ENCODE measurements at regions not wholly inside any gene's neighbourhood (a gene's known extent, or its start where the extent isn't known, plus 50 kb on each side); places are given as distances from the start of the nearest gene placed in this dataset.

GRCh38 chr1:72847651-72848050 is 565.3 kb upstream of the NEGR1 start:
- no peak for FAIRE-seq
- no peak for DNase-seq (ENCODE audit: low spot score)

- no peak for FAIRE-seq
- no peak for DNase-seq (ENCODE audit: low spot score)
These were observed 564.3 kb upstream of the NEGR1 start for GRCh38 chr1:72846476-72847278.

DNA sequence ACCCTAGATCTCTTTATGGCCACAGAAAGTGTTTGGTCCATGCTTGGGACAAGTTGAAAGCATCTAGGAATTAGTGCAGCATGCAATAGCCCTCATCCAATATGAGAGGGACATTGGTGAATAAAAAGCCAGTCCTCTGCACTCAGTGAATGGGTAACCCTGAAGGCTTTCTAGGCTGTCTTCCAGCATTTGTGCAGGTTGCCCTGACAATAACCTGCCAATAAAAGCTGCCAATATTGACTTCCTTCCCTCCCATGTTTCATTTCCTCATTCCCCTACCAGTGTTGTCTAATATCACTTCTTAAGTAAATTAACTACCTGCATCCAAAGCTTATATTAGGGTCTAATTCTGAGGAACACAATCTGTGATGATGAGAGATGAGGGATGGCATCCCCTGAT is 563.6 kb upstream of the NEGR1 start:
- DNase-seq (ENCODE audit: low spot score) (no peak), FAIRE-seq (no peak)

GRCh38 chr1:72845381-72845780 is 563.0 kb upstream of the NEGR1 start:
- FAIRE-seq = no peak
- DNase-seq (ENCODE audit: low spot score) = no peak

DNA sequence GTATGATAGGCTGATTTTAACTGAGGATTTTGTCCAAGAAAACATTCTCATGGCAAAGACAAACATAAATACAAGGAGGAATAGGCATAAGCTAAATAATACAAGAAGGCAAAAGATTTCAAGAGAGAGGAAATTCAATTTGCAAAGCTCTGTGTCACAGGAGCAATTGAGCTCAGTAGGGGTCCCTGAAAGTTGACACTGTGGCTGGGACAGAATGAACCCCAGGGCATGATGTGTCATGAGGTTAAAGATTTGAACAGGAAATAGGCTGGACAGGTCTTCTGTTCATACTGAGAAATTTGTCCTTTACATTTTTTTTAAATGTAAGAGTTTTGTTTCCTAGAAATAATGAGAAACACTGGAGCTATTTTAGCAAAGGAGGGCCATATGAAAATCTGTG is 555.4 kb upstream of the NEGR1 start:
- FAIRE-seq (no peak), DNase-seq (ENCODE audit: low spot score) (no peak)

DNA sequence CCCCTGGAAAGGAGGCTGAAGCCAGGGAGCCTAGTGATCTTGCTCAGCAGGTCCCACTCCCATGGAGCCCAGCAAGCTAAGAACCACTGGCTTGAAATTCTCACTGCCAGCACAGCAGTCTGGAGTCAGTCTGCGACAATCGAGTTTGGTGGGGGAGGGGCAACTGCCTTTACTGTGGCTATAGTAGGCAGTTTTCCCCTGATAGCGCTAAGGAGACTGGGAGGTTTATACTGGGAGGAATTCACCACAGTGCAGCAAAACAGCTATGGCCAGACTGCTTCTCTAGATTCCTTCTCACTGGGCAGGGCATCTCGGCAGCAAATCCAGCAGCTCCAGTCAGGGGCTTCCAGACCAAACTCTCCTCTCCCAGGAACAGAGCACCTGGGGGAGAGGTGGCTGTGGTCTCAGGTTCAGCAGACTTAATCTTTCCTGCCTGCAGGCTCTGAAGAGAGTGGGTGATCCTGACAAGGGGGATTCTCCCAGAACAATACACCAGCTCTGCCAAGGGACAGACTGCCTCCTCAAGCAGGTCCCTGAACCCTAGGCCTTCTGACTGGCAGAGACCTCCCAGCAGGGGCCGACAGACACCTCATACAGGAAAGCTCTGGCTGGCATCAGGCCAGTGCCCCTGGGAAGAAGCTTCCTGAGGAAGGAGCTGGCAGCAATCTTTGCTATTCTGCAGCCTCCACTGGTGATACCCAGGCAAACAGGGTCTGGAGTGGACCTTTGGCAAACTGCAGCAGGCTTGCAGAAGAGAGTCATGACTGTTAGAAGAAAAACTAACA is 548.5 kb upstream of the NEGR1 start:
- FAIRE-seq = no peak
- no peak for DNase-seq (ENCODE audit: low spot score)

DNA sequence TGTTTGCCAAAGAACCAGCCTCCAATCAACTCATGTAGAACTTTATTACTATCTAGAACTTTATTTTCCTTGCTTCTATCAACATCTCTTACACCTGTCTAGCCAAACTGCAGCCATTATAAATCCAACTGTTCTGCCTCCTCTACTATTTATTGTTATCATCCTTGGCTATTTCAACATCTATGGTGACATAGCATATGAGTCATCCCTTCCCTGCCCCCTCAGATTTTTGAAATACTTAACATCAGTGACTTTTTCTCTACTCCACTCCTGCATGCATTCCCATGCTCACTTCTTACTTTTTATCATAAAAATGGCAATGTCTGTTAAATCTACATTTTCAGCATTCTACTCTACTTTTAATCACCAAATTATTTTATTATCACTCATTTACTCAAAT is 544.9 kb upstream of the NEGR1 start:
- FAIRE-seq = no peak
- peak; percentile 15 for DNase-seq (ENCODE audit: low spot score)

- DNase-seq (ENCODE audit: low spot score) (no peak), FAIRE-seq (no peak)
These were observed 522.2 kb upstream of the NEGR1 start for GRCh38 chr1:72804541-72804940.

- DNase-seq (ENCODE audit: low spot score) (no peak), FAIRE-seq (no peak)
These were observed 498.7 kb upstream of the NEGR1 start for GRCh38 chr1:72781038-72781437.

DNA sequence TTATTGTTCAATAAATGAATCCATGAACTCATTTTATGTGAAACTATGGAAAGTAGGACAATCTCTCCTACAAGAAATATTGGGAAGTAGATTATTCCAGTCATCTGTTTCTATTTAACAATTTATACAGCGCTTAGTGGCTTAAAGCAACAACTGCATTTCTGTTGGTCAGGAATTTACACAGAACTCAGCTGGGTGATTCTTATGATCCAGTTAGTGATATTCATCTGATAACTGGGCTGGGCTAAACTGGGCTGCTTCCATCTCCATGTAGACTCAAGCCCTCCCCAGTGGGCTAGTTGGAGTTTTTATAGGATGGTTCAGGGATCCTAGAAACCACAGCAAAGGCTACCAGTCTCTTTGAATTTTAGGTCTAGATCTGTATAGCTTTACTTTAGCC is 497.9 kb upstream of the NEGR1 start:
- DNase-seq (ENCODE audit: low spot score) (no peak), FAIRE-seq (no peak)

- FAIRE-seq (no peak), DNase-seq (ENCODE audit: low spot score) (no peak)
These were observed 495.6 kb upstream of the NEGR1 start for GRCh38 chr1:72777918-72778317.

DNA sequence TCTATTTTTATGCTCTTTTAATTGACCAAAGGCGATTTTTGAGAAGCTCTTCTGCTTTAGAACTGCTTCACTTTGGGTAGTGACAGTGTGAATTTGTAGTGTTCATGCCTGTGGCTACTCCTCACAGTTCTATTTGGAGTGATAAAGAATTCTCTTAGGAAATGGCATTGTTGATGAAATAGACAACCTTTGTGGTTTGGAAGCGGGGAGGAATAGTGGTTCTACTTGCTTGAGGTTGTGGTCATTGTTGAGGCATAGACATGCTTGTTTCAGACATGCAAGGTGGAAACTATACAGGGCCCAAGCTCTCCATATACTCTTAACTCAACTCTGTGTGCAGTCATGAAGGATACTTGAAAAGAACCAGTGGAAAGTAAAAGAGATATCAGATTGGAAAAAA is 481.1 kb upstream of the NEGR1 start:
- DNase-seq (ENCODE audit: low spot score) (no peak), FAIRE-seq (no peak)

DNA sequence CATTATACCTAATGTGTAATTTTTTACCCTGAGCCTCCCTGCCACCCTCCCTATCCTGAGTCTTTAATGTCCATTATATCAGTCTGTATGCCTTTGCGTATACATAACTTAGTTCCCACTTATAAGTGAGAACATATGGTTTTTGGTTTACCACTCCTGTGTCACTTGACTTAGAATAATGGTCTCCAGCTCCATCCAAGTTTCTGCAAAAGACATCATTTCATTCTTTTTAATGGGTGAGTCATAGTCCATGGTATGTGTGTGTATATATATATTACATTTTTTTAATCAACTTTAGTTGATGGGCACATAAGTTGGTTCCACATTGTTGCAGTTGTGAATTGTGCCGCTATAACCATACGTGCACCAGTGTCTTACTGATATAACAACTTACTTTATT is 477.1 kb upstream of the NEGR1 start:
- no peak for FAIRE-seq

GRCh38 chr1:72757843-72758242 is 475.5 kb upstream of the NEGR1 start:
- FAIRE-seq = no peak
- no peak for DNase-seq (ENCODE audit: low spot score)

More for the DNA sequence above, 477.1 kb upstream of the NEGR1 start:
- DNase-seq (ENCODE audit: low spot score) = no peak

- DNase-seq (ENCODE audit: low spot score) (no peak), FAIRE-seq (no peak)
These were observed 463.1 kb upstream of the NEGR1 start for GRCh38 chr1:72745413-72745812.

DNA sequence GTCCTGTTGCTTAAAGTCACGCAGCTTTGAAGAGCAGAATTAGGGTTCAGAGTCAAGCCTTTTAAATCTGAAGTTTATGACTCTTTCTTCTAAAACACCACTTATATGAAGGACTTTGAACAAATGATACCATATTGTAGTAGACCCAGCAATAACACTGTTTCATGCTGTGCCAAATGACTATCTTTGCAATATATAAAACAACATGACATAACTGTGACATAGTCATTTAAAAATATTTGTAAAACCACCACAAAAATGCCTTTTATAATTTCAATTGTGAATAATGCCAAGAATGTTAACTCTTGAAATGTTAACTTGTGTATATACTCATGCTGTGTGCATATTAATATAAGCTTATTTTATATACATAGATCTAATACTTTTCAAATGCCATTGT is 452.1 kb upstream of the NEGR1 start:
- FAIRE-seq = no peak
- no peak for DNase-seq (ENCODE audit: low spot score)

DNA sequence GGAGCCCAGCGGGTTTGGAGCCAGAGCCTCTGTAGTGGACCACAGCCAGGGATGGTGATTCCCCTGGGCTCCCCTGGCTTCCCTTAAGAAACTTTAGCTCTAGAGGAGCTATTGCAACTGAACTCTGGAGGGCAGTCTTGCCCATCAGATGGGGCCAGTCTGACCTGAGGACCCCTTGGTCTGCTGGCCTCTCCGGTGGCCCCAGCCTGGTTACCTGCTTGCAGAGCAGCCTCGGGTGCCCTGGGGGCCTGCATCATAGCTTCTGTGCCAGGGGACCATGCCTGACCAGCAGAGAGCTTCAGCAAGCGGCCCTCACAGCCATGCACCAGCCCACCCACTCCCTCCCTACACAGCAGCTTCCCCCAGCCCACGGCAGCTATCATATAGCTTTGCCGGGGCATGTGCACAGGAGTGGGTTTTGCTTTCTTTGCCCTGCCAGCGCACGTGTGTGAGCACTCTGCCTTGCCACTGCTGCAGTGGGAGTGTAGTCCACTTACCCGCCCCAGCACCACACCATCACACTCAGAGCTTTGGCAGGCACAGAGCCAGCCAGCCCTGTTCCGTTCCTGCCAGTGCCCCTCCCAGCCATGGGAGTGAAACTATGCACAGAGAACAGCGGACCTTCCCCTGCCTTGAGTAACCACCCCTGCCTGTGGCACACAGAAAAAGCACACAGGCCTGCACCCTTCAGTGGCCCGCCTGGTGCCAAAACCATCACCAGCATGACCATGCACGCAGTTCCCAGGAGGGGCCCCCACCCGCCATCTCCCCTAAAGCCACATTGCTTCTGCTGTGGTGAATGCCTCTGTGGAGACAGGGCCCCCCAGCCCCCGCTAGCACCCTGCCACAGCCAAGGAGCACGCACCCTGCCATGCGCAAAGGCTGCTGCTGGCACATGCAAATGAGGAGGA is 442.9 kb upstream of the NEGR1 start:
- DNase-seq (ENCODE audit: low spot score) (no peak), FAIRE-seq (no peak)

GRCh38 chr1:72705921-72706320 is 423.6 kb upstream of the NEGR1 start:
- no peak for FAIRE-seq
- DNase-seq (ENCODE audit: low spot score) = no peak

DNA sequence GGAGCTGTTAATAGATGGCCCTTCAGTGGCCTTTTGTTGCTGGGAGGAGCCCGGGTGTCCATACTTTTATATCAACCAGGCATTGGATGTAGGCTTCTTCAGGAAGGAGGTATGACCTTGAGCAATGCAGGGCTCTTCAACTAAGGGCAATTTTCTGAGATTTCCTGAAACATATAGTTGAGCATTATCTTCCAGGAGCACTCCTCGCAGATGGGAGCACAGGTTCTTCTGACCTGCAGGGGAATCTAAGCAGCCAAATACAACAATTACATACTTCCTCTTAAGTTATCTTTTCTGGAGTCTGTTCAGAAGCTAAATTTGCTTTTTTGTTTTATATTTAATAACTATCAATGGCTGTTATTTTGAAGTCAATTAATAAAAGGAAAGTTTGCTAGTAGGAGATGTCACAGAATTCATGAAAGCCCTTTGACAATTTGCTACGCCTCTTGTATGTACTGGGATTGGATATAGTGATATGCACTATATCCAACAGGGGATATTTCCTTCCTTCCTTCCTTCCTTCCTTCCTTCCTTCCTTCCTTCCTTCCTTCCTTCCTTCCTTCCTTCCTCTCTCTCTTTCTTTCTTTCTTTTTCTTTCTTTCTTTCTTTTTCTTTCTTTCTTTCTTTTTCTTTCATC is 422.6 kb upstream of the NEGR1 start:
- DNase-seq (ENCODE audit: low spot score) (no peak), FAIRE-seq (no peak)

GRCh38 chr1:72697410-72697809 is 415.1 kb upstream of the NEGR1 start:
- no peak for FAIRE-seq
- DNase-seq (ENCODE audit: low spot score) = no peak

GRCh38 chr1:72693899-72694298 is 411.6 kb upstream of the NEGR1 start:
- FAIRE-seq (no peak), DNase-seq (ENCODE audit: low spot score) (no peak)

Data from RCC 7860 (cell line).